Duodenal mucosa (tissue), 2 donors: ENCODE measurements at regions not wholly inside any gene's neighbourhood (a gene's known extent, or its start where the extent isn't known, plus 50 kb on each side); places are given as distances from the start of the nearest gene placed in this dataset.

Source experiments
- H3K27ac ChIP-seq: one replicate; pipeline ENCODE4 v1.7.0; 2013; ENCODE audit warnings: low read depth, low read length
- H3K27me3 ChIP-seq, 2 donors: one replicate each; pipeline ENCODE4 v1.7.0; 2013; ENCODE audit warnings: low read length in 2 of 2, control low read depth in 1 of 2; ENCODE audit not compliant: insufficient read depth in 2 of 2, control insufficient read depth in 1 of 2
- H3K36me3 ChIP-seq, 2 donors: one replicate each; pipeline ENCODE4 v1.7.0; 2013; ENCODE audit warnings: low read length in 2 of 2, control low read depth in 1 of 2; ENCODE audit not compliant: insufficient read depth in 2 of 2, control insufficient read depth in 1 of 2
- H3K4me1 ChIP-seq, 2 donors: one replicate each; pipeline ENCODE4 v1.7.0; 2013; ENCODE audit warnings: low read length in 2 of 2, control low read depth in 1 of 2; ENCODE audit not compliant: insufficient read depth in 2 of 2, control insufficient read depth in 1 of 2
- H3K4me3 ChIP-seq, 2 donors: one replicate each; pipeline ENCODE4 v1.7.0; 2013; ENCODE audit warnings: low read length in 2 of 2, low read depth in 1 of 2
- H3K9ac ChIP-seq, 2 donors: one replicate each; pipeline ENCODE4 v1.7.0; 2013; ENCODE audit warnings: low read length in 2 of 2, low read depth in 1 of 2
- H3K9me3 ChIP-seq, 2 donors: one replicate each; pipeline ENCODE4 v1.7.0; 2013; ENCODE audit warnings: low read length in 2 of 2, control low read depth in 1 of 2; ENCODE audit not compliant: control insufficient read depth in 1 of 2

- Histone ChIP-seq H3K4me1 (no peaks in the 10 kb centered on the region), H3K36me3 (no peaks in the 10 kb centered on the region), H3K27me3 (no peaks in the 10 kb centered on the region), H3K4me3 (no peak overlapping the region), H3K9ac (no peak overlapping the region), H3K27ac (no peak overlapping the region), H3K9me3 (peaks cover 2 to 6% of the 10 kb centered on the region in 2 donors)
Measured at GRCh38 chr5:114097570-114097969, 264.3 kb upstream of the KCNN2 start.

- Histone ChIP-seq H3K4me3 (no peak overlapping the region), H3K9me3 (no peaks in the 10 kb centered on the region), H3K36me3 (no peaks in the 10 kb centered on the region), H3K9ac (no peak overlapping the region), H3K4me1 (no peaks in the 10 kb centered on the region), H3K27me3 (no peaks in the 10 kb centered on the region), H3K27ac (no peak overlapping the region)
Measured at GRCh38 chr5:114099161-114099560, 262.7 kb upstream of the KCNN2 start.

- Histone ChIP-seq H3K4me1 (no peaks in the 10 kb centered on the region), H3K9ac (no peak overlapping the region), H3K4me3 (no peak overlapping the region), H3K27ac (no peak overlapping the region), H3K36me3 (no peaks in the 10 kb centered on the region), H3K9me3 (no peaks in the 10 kb centered on the region), H3K27me3 (no peaks in the 10 kb centered on the region)
Measured at GRCh38 chr5:114101153-114101552, 260.7 kb upstream of the KCNN2 start.

- H3K4me3 ChIP-seq = no peak overlapping the region
- H3K36me3 ChIP-seq = no peaks in the 10 kb centered on the region
- H3K4me1 ChIP-seq = no peaks in the 10 kb centered on the region
- no peak overlapping the region for H3K27ac ChIP-seq
- H3K9me3 ChIP-seq = no peaks in the 10 kb centered on the region
- H3K9ac ChIP-seq = no peak overlapping the region
- H3K27me3 ChIP-seq = no peaks in the 10 kb centered on the region
Measured at GRCh38 chr5:114113604-114114003, 248.3 kb upstream of the KCNN2 start.

GRCh38 chr5:114116981-114117380, 244.9 kb upstream of the KCNN2 start:
- Histone ChIP-seq H3K9me3 (no peaks in the 10 kb centered on the region), H3K4me1 (no peaks in the 10 kb centered on the region), H3K4me3 (no peak overlapping the region)

GRCh38 chr5:114118511-114118910, 243.4 kb upstream of the KCNN2 start:
- H3K27ac ChIP-seq = no peak overlapping the region
- H3K4me3 ChIP-seq = no peak overlapping the region
- no peaks in the 10 kb centered on the region for H3K4me1 ChIP-seq
- H3K36me3 ChIP-seq = no peaks in the 10 kb centered on the region
- no peaks in the 10 kb centered on the region for H3K9me3 ChIP-seq
- no peak overlapping the region for H3K9ac ChIP-seq
- H3K27me3 ChIP-seq = no peaks in the 10 kb centered on the region

More at GRCh38 chr5:114116981-114117380, 244.9 kb upstream of the KCNN2 start:
- Histone ChIP-seq H3K27me3 (no peaks in the 10 kb centered on the region), H3K9ac (no peak overlapping the region), H3K27ac (no peak overlapping the region), H3K36me3 (no peaks in the 10 kb centered on the region)

- no peaks in the 10 kb centered on the region for H3K27me3 ChIP-seq
- H3K4me1 ChIP-seq = no peaks in the 10 kb centered on the region
- H3K9me3 ChIP-seq = no peaks in the 10 kb centered on the region
- H3K9ac ChIP-seq = no peak overlapping the region
- H3K27ac ChIP-seq = no peak overlapping the region
- no peak overlapping the region for H3K4me3 ChIP-seq
- H3K36me3 ChIP-seq = no peaks in the 10 kb centered on the region
Measured at GRCh38 chr5:114120166-114120565, 241.7 kb upstream of the KCNN2 start.

- no peaks in the 10 kb centered on the region for H3K36me3 ChIP-seq
- no peaks in the 10 kb centered on the region for H3K27me3 ChIP-seq
- H3K4me3 ChIP-seq = no peak overlapping the region
- H3K9ac ChIP-seq = no peak overlapping the region
- H3K4me1 ChIP-seq = no peaks in the 10 kb centered on the region
- H3K9me3 ChIP-seq = peaks cover 0 to 2% of the 10 kb centered on the region in 2 donors
- H3K27ac ChIP-seq = no peak overlapping the region
Measured at GRCh38 chr5:114122852-114123251, 239.0 kb upstream of the KCNN2 start.

GRCh38 chr5:114123654-114124053, 238.2 kb upstream of the KCNN2 start:
- Histone ChIP-seq H3K9me3 (peaks cover 0 to 2% of the 10 kb centered on the region in 2 donors), H3K9ac (no peak overlapping the region)

GRCh38 chr5:114146398-114146797, 215.5 kb upstream of the KCNN2 start:
- Histone ChIP-seq H3K27me3 (no peaks in the 10 kb centered on the region), H3K9ac (no peak overlapping the region), H3K4me3 (no peak overlapping the region), H3K4me1 (no peaks in the 10 kb centered on the region), H3K36me3 (no peaks in the 10 kb centered on the region), H3K9me3 (peaks cover 0 to 9% of the 10 kb centered on the region in 2 donors), H3K27ac (no peak overlapping the region)

More at GRCh38 chr5:114123654-114124053, 238.2 kb upstream of the KCNN2 start:
- Histone ChIP-seq H3K27ac (no peak overlapping the region), H3K27me3 (no peaks in the 10 kb centered on the region), H3K4me1 (no peaks in the 10 kb centered on the region), H3K36me3 (no peaks in the 10 kb centered on the region), H3K4me3 (no peak overlapping the region)

GRCh38 chr5:114148253-114148652, 213.6 kb upstream of the KCNN2 start:
- H3K36me3 ChIP-seq = no peaks in the 10 kb centered on the region
- peaks cover 0 to 16% of the 10 kb centered on the region in 2 donors for H3K9me3 ChIP-seq
- no peak overlapping the region for H3K27ac ChIP-seq
- no peak overlapping the region for H3K9ac ChIP-seq
- no peaks in the 10 kb centered on the region for H3K27me3 ChIP-seq
- no peaks in the 10 kb centered on the region for H3K4me1 ChIP-seq
- H3K4me3 ChIP-seq = no peak overlapping the region
